Gastrocnemius medialis (tissue), 4 donors: ENCODE measurements at regions not wholly inside any gene's neighbourhood (a gene's known extent, or its start where the extent isn't known, plus 50 kb on each side); places are given as distances from the start of the nearest gene placed in this dataset.
A peak's percentile ranks its signal among the peaks of the same experiment; 100 is the strongest.

ENCODE experiments used
- ATAC-seq, 2 donors: fragments of 150-250 bp; one replicate each; pipeline ENCODE4 v1.9.1; 2016
- DNase-seq, 2 donors: peaks; one replicate each; pipeline ENCODE4 v3.0.0-alpha.2; 2019
- H3K27ac ChIP-seq, 4 donors: fragments of 200-600 bp; sonication (generic); 1 replicate in 1 of 4; 2 replicates in 3 of 4; pipeline ENCODE4 v1.5.1; 2016 to 2018; ENCODE audit warnings: mild to moderate bottlenecking in 2 of 4, moderate library complexity in 1 of 4
- H3K27me3 ChIP-seq, 3 donors: fragments of 200-600 bp; sonication (generic) in 2 of 3; 1 replicate in 1 of 3; 2 replicates in 2 of 3; pipeline versions ENCODE4 v1.5.1 to v1.6.0; 2016 to 2019; ENCODE audit warnings: mild to moderate bottlenecking in 1 of 3, moderate library complexity in 1 of 3
- H3K36me3 ChIP-seq, 2 donors: fragments of 200-600 bp; sonication (generic) in 1 of 2; one replicate each; pipeline ENCODE4 v1.5.1; 2017 to 2018
- H3K4me1 ChIP-seq, 2 donors: fragments of 200-600 bp; sonication (generic) in 1 of 2; one replicate each; pipeline ENCODE4 v1.5.1; 2016 to 2017; ENCODE audit warnings: mild to moderate bottlenecking in 2 of 2
- H3K4me3 ChIP-seq, 4 donors: fragments of 200-600 bp; sonication (generic) in 3 of 4; 1 replicate in 1 of 4; 2 replicates in 3 of 4; pipeline ENCODE4 v1.5.1; 2016 to 2019; ENCODE audit warnings: mild to moderate bottlenecking in 2 of 4
- H3K9me3 ChIP-seq, 3 donors: fragments of 200-600 bp; sonication (generic) in 2 of 3; 1 replicate in 1 of 3; 2 replicates in 2 of 3; pipeline ENCODE4 v1.5.1; 2016 to 2019
- CTCF ChIP-seq, 5 experiments: fragments of 450-650 bp in 3 of 5; fragments of 200-600 bp in 2 of 5; sonication (generic) in 2 of 5; IDR thresholded peaks in 4 of 5; conservative IDR thresholded peaks in 1 of 5; 1 replicate in 4 of 5; 2 replicates in 1 of 5; pipeline ENCODE4 v1.5.1; 2016 to 2019; ENCODE audit warnings: antibody characterized with exemption in 5 of 5, mild to moderate bottlenecking in 3 of 5, moderate library complexity in 3 of 5
- POLR2A ChIP-seq, 2 donors: fragments of 450-650 bp; IDR thresholded peaks; one replicate each; pipeline ENCODE4 v1.6.1; 2017; ENCODE audit warnings: antibody characterized with exemption in 2 of 2, mild to moderate bottlenecking in 2 of 2, moderate library complexity in 2 of 2
- in situ Hi-C, 4 donors: fragments of 200-750 bp; cut with MboI; loops; one replicate each; pipeline versions ENCODE4 v1.15.0 to v1.8.0; 2017; ENCODE audit warnings: low sequenced_read_pairs in 4 of 4
- intact Hi-C: fragments of 100-400 bp; cut with DNase I; formaldehyde crosslinking; loops from one replicate; pipeline ENCODE4 v1.15.1; 2023; ENCODE audit warnings: low total_unique reads

GRCh38 chr9:13529321-13530104, 250.0 kb upstream of the MPDZ start:
- in situ Hi-C loops (no loop called here), intact Hi-C loops (no loop called here)
- DNase-seq (no peak), ATAC-seq (no peak)
- H3K4me1 ChIP-seq = no peaks in the 10 kb centered on the region
- no peak overlapping the region for H3K4me3 ChIP-seq
- no peak overlapping the region for H3K27ac ChIP-seq
- H3K9me3 ChIP-seq = no peaks in the 10 kb centered on the region
- H3K27me3 ChIP-seq = no peaks in the 10 kb centered on the region
- no peaks in the 10 kb centered on the region for H3K36me3 ChIP-seq
- no peak for TF ChIP-seq CTCF (IDR thresholded peaks at IDR 0.05 in 4 of 5, conservative IDR thresholded peaks at IDR 0.05 in 1 of 5)
- TF ChIP-seq POLR2A (IDR thresholded peaks at IDR 0.05) = no peak

DNA sequence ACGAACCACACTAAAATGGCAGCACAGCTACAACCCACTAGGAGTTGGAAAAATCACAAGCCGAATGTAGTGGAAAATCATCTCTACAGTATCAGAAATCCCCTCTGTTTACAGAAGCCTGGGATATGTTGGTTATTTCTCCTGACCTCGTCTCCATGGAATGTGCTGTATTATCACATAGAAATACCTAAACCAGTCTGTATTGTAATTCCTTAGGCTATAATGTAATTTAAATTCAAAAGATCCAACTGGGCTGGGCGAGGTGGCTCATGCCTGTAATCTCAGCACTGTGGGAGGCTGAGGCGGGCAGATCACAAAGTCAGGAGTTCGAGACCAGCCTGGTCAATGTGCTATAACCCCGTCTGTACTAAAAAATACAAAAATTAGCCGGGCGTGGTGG, 244.8 kb upstream of the MPDZ start:
- no peak for ATAC-seq

GRCh38 chr9:13520069-13520468, 240.6 kb upstream of the MPDZ start:
- no peak for DNase-seq
- no peak for ATAC-seq
- H3K9me3 ChIP-seq = no peaks in the 10 kb centered on the region
- no peak overlapping the region for H3K27ac ChIP-seq
- TF ChIP-seq CTCF (IDR thresholded peaks at IDR 0.05 in 4 of 5, conservative IDR thresholded peaks at IDR 0.05 in 1 of 5) (no peak), POLR2A (IDR thresholded peaks at IDR 0.05) (no peak)
- H3K27me3 ChIP-seq = no peaks in the 10 kb centered on the region
- no peaks in the 10 kb centered on the region for H3K4me1 ChIP-seq
- intact Hi-C loops = no loop called here
- H3K36me3 ChIP-seq = no peaks in the 10 kb centered on the region
- H3K4me3 ChIP-seq = no peak overlapping the region
- in situ Hi-C loops = no loop called here

More for the DNA sequence above, 244.8 kb upstream of the MPDZ start:
- H3K36me3 ChIP-seq = no peaks in the 10 kb centered on the region
- in situ Hi-C loops (no loop called here), intact Hi-C loops (no loop called here)
- no peaks in the 10 kb centered on the region for H3K27me3 ChIP-seq
- no peaks in the 10 kb centered on the region for H3K4me1 ChIP-seq
- H3K9me3 ChIP-seq = no peaks in the 10 kb centered on the region
- H3K4me3 ChIP-seq = no peak overlapping the region
- no peak for DNase-seq
- TF ChIP-seq CTCF (IDR thresholded peaks at IDR 0.05 in 4 of 5, conservative IDR thresholded peaks at IDR 0.05 in 1 of 5) (no peak), POLR2A (IDR thresholded peaks at IDR 0.05) (no peak)
- no peak overlapping the region for H3K27ac ChIP-seq

- no peaks in the 10 kb centered on the region for H3K27me3 ChIP-seq
- ATAC-seq (peak in 1 of 2 donors; percentile 48), DNase-seq (no peak)
- H3K27ac ChIP-seq = peak overlapping the region; percentile 32 to 72 (median 68)
- peaks cover 7 to 15% of the 10 kb centered on the region in 2 donors for H3K4me1 ChIP-seq
- no peak for TF ChIP-seq CTCF (IDR thresholded peaks at IDR 0.05 in 4 of 5, conservative IDR thresholded peaks at IDR 0.05 in 1 of 5)
- TF ChIP-seq POLR2A (IDR thresholded peaks at IDR 0.05) = no peak
- in situ Hi-C loops (no loop called here), intact Hi-C loops (no loop called here)
- no peaks in the 10 kb centered on the region for H3K36me3 ChIP-seq
- H3K9me3 ChIP-seq = no peaks in the 10 kb centered on the region
- no peak overlapping the region for H3K4me3 ChIP-seq
Observed at GRCh38 chr9:13513716-13514444, 234.4 kb upstream of the MPDZ start.
